HCT116 (cell line): ENCODE measurements at regions not wholly inside any gene's neighbourhood (a gene's known extent, or its start where the extent isn't known, plus 50 kb on each side); places are given as distances from the start of the nearest gene placed in this dataset.

Experiments used
- ATAC-seq: fragments of 200-7000 bp; cut with Tn5 transposase; 2 replicates; pipeline ENCODE4 v1.9.1; 2020; ENCODE audit warnings: mild to moderate bottlenecking, moderate library complexity
- BruUV-seq: library from RNA; stranded (reverse); fragments of 400-500 nt; replicated peaks from 2 replicates; lab custom pipeline; 2021; lab: Mats Ljungman, UMichigan
- CTCF ChIA-PET: fragments of 300-600 bp; sonication (Branson Sonifier 250); formaldehyde crosslinking; loops from one replicate; lab custom pipeline; 2021; ENCODE audit warnings: antibody characterized with exemption; lab: Charles Lee
- POLR2A ChIA-PET: fragments of 300-600, 350-600 bp; sonication (Branson Sonifier 250); formaldehyde crosslinking; loops from one replicate; lab custom pipeline; 2021; ENCODE audit warnings: antibody characterized with exemption; lab: Charles Lee
- RAD21 ChIA-PET, 2 experiments: fragments of 300-600 bp; sonication (Branson Sonifier 250); formaldehyde crosslinking; loops; one replicate each; lab custom pipeline; 2023; ENCODE audit warnings: low total read pairs in 2 of 2; ENCODE audit not compliant: uncharacterized antibody in 2 of 2, unreplicated experiment in 2 of 2, low non-redundant PET in 1 of 2; lab: Charles Lee
- DNase-seq: peaks from one replicate; pipeline ENCODE4 v3.0.0-alpha.2; 2010; ENCODE audit warnings: low read depth, low spot score
- H2AFZ ChIP-seq: fragments of 200-600 bp; shearing (Covaris generic), sonication (generic); 2 replicates; pipeline ENCODE4 v1.6.1; 2017; ENCODE audit warnings: low read depth, mixed run types, mixed read lengths, antibody characterized with exemption, low read length; ENCODE audit not compliant: poor library complexity, severe bottlenecking
- H3K27ac ChIP-seq: 2 replicates; pipeline ENCODE4 v1.5.1; 2012; ENCODE audit warnings: low read depth, low read length
- H3K27me3 ChIP-seq: fragments of 200-600 bp; sonication (generic); 2 replicates; pipeline ENCODE4 v1.6.1; 2016; ENCODE audit warnings: mixed run types, low read length, mixed read lengths; ENCODE audit not compliant: insufficient read depth
- H3K36me3 ChIP-seq, 2 experiments: fragments of 200-500 bp in 1 of 2; fragments of 200-600 bp in 1 of 2; sonication (Bioruptor generic) in 1 of 2; sonication (generic) in 1 of 2; 2 replicates each; pipeline versions ENCODE4 v1.5.1 to v1.6.1; 2014 to 2016; ENCODE audit warnings: low read length in 2 of 2, inconsistent platforms in 1 of 2, mixed read lengths in 1 of 2, mixed run types in 1 of 2; ENCODE audit not compliant: insufficient read depth in 2 of 2, control insufficient read depth in 1 of 2
- H3K4me1 ChIP-seq, 2 experiments: fragments of 200-600 bp in 1 of 2; sonication (generic) in 1 of 2; 2 replicates each; pipeline versions ENCODE4 v1.5.1 to v1.6.1; 2012 to 2017; ENCODE audit warnings: low read length in 2 of 2, inconsistent platforms in 1 of 2, mild to moderate bottlenecking in 1 of 2, mixed read lengths in 1 of 2, mixed run types in 1 of 2, moderate library complexity in 1 of 2; ENCODE audit not compliant: insufficient read depth in 2 of 2, control insufficient read depth in 1 of 2
- H3K4me2 ChIP-seq: fragments of 200-600 bp; sonication (generic); 2 replicates; pipeline ENCODE4 v1.6.1; 2017; ENCODE audit warnings: mixed run types, low read length, mixed read lengths
- H3K4me3 ChIP-seq, 2 experiments: fragments of 200-600 bp in 1 of 2; sonication (generic) in 1 of 2; replicated peaks in 1 of 2; 2 replicates each; pipeline ENCODE4 v1.5.1; 2011 to 2016; ENCODE audit warnings: low read length in 2 of 2, control low read depth in 1 of 2, low read depth in 1 of 2, mild to moderate bottlenecking in 1 of 2, mixed read lengths in 1 of 2, mixed run types in 1 of 2
- H3K79me2 ChIP-seq: fragments of 200-600 bp; sonication (generic); 2 replicates; pipeline ENCODE4 v1.6.1; 2017; ENCODE audit warnings: mild to moderate bottlenecking, mixed run types, low read length, moderate library complexity, mixed read lengths; ENCODE audit not compliant: insufficient read depth
- H3K9ac ChIP-seq: fragments of 200-600 bp; sonication (generic); 2 replicates; pipeline ENCODE4 v1.6.1; 2016; ENCODE audit warnings: low read length, mixed read lengths
- H3K9me2 ChIP-seq: fragments of 200-600 bp; sonication (generic), shearing (Covaris generic); 2 replicates; pipeline ENCODE4 v1.6.1; 2017; ENCODE audit warnings: mixed run types, mild to moderate bottlenecking, moderate library complexity; ENCODE audit not compliant: insufficient read depth
- H3K9me3 ChIP-seq, 2 experiments: fragments of 200-500 bp in 1 of 2; fragments of 200-600 bp in 1 of 2; sonication (Bioruptor generic) in 1 of 2; sonication (generic) in 1 of 2; 2 replicates each; pipeline ENCODE4 v1.6.1; 2014 to 2017; ENCODE audit warnings: low read length in 2 of 2, mixed read lengths in 2 of 2, inconsistent platforms in 1 of 2, low read depth in 1 of 2, mild to moderate bottlenecking in 1 of 2, mixed run types in 1 of 2, moderate library complexity in 1 of 2; ENCODE audit not compliant: control insufficient read depth in 1 of 2, insufficient read depth in 1 of 2
- H4K20me1 ChIP-seq: fragments of 200-600 bp; sonication (generic), shearing (Covaris generic); 2 replicates; pipeline ENCODE4 v1.6.1; 2017; ENCODE audit warnings: mixed run types, mild to moderate bottlenecking, moderate library complexity; ENCODE audit not compliant: insufficient read depth
- EGR1 ChIP-seq: IDR thresholded peaks from 2 replicates; pipeline ENCODE4 v1.6.1; 2012; ENCODE audit warnings: low read depth
- EZH2phosphoT487 ChIP-seq: fragments of 200-600 bp; IDR thresholded peaks from 2 replicates; pipeline ENCODE4 v1.6.1; 2018; ENCODE audit warnings: antibody characterized with exemption, borderline replicate concordance
- FOSL1 ChIP-seq: IDR thresholded peaks from 2 replicates; pipeline ENCODE4 v1.6.1; 2012; ENCODE audit warnings: low read depth
- JUND ChIP-seq: IDR thresholded peaks from 2 replicates; pipeline ENCODE4 v1.6.1; 2012
- POLR2AphosphoS5 ChIP-seq: IDR thresholded peaks from 2 replicates; pipeline ENCODE4 v1.6.1; 2011; ENCODE audit warnings: mild to moderate bottlenecking, low read depth, low read length, moderate library complexity
- RAD21 ChIP-seq: IDR thresholded peaks from 2 replicates; pipeline ENCODE4 v1.6.1; 2012; ENCODE audit warnings: low read depth, mild to moderate bottlenecking
- SRF ChIP-seq: IDR thresholded peaks from 2 replicates; pipeline ENCODE4 v1.6.1; 2012; ENCODE audit warnings: low read depth
- YY1 ChIP-seq: IDR thresholded peaks from 2 replicates; pipeline ENCODE4 v1.6.1; 2011; ENCODE audit warnings: low read length, low read depth, moderate library complexity, mild to moderate bottlenecking; ENCODE audit not compliant: insufficient replicate concordance; ENCODE audit errors: extremely low read depth
- ZNF274 ChIP-seq: fragments of 200-500 bp; sonication (Bioruptor generic); IDR thresholded peaks from 2 replicates; pipeline ENCODE4 v1.6.1; 2014; ENCODE audit warnings: mild to moderate bottlenecking, low read depth, low read length, inconsistent platforms
- intact Hi-C: fragments of 100-400 bp; cut with micrococcal nuclease; formaldehyde crosslinking; loops from 2 replicates; pipeline ENCODE4 v1.10.0; 2022
- TF ChIP-seq, protein P1 (sequence below): IDR thresholded peaks from 2 replicates; pipeline ENCODE4 v1.6.1; 2012
- TF ChIP-seq, protein P2 (sequence below): IDR thresholded peaks from 2 replicates; pipeline ENCODE4 v1.6.1; 2012; ENCODE audit warnings: low read depth

DNA sequence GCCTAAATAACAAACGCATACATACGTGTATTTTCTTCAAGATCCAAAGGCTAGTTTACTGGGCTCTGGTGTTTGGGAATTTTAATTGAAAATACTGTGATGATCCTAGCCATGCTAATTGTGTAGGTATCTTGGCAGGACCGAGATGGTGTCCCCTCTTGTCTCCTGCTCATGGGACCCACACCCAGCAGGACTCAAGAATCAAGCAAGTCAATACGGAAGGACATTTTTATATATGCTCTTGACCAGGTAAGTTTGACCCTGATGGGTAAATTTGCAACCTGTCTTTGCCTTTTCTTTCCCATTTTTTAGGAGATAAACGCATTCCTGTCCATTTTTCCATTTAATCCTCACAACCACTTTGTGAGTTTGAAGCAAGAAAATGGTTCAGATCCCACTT lies 111.8 kb upstream of the MYCN start (continued):
- TF ChIP-seq EZH2phosphoT487, result no peak
- no peak for TF ChIP-seq EGR1
- TF ChIP-seq, all 23 proteins: peak for 0

DNA sequence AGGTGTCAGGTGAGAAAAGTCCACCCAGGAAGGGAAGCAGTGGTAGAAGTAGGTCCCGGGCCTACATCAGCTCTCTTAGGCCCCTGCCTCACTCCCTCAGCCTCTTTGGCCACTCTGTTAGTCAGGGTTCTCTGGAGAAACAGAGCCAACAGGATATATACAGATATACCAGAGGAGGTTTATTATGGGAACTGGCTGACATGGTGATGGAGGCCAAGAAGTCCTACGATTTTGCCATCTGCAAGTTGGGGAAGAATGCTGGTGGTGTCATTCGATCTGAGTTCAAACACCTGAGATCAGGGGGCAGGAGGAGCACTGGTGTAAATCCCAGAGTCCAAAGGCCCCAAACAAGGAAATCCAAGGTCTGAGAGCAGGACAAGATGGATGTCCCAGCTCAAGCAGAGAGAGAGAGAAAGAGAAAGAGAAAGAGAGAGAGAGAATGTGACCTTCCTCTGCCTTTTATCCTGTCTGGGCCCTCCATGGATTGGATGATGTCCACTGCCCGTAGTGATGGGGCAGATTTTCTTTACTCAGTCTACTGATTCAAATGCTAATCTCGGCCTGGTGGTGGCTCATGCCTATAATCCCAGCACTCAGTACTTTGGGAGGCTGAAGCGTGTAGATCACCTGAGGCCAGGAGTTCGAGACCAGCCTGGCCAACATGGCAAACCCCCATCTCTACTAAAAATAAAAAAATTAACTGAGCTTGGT lies 111.1 kb upstream of the MYCN start:
- Histone ChIP-seq H3K9me2 (no peaks in the 10 kb centered on the region), H3K4me2 (no peak overlapping the region), H3K27ac (no peak overlapping the region), H3K9me3 (no peaks in the 10 kb centered on the region), H3K79me2 (no peaks in the 10 kb centered on the region), H3K4me1 (no peaks in the 10 kb centered on the region), H2AFZ (no peak overlapping the region), H3K4me3 (no peak overlapping the region), H3K27me3 (0 out of 2 replicates have a peak, but pooled peaks cover 3% of the 10 kb centered on the region), H3K36me3 (no peaks in the 10 kb centered on the region), H4K20me1 (no peaks in the 10 kb centered on the region), H3K9ac (no peak overlapping the region)
- DNase-seq (no peak), ATAC-seq (no peak)
- no TSS peak for BruUV-seq
- intact Hi-C loops, result no loop called here
- no peak for TF ChIP-seq ZNF274
- no peak for TF ChIP-seq RAD21
- no peak for TF ChIP-seq JUND
- no peak for TF ChIP-seq YY1
- TF ChIP-seq FOSL1, result no peak
- TF ChIP-seq EZH2phosphoT487, result no peak
- no peak for TF ChIP-seq SRF
- TF ChIP-seq, protein P1, sequence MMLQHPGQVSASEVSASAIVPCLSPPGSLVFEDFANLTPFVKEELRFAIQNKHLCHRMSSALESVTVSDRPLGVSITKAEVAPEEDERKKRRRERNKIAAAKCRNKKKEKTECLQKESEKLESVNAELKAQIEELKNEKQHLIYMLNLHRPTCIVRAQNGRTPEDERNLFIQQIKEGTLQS, result no peak
- TF ChIP-seq, protein P2, sequence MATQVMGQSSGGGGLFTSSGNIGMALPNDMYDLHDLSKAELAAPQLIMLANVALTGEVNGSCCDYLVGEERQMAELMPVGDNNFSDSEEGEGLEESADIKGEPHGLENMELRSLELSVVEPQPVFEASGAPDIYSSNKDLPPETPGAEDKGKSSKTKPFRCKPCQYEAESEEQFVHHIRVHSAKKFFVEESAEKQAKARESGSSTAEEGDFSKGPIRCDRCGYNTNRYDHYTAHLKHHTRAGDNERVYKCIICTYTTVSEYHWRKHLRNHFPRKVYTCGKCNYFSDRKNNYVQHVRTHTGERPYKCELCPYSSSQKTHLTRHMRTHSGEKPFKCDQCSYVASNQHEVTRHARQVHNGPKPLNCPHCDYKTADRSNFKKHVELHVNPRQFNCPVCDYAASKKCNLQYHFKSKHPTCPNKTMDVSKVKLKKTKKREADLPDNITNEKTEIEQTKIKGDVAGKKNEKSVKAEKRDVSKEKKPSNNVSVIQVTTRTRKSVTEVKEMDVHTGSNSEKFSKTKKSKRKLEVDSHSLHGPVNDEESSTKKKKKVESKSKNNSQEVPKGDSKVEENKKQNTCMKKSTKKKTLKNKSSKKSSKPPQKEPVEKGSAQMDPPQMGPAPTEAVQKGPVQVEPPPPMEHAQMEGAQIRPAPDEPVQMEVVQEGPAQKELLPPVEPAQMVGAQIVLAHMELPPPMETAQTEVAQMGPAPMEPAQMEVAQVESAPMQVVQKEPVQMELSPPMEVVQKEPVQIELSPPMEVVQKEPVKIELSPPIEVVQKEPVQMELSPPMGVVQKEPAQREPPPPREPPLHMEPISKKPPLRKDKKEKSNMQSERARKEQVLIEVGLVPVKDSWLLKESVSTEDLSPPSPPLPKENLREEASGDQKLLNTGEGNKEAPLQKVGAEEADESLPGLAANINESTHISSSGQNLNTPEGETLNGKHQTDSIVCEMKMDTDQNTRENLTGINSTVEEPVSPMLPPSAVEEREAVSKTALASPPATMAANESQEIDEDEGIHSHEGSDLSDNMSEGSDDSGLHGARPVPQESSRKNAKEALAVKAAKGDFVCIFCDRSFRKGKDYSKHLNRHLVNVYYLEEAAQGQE, result no peak
- no peak for TF ChIP-seq POLR2AphosphoS5
- POLR2A ChIA-PET, result no interaction called here
- CTCF ChIA-PET, result no interaction called here
- RAD21 ChIA-PET, result no interaction called here
